HEK293T (cell line): ENCODE measurements at regions not wholly inside any gene's neighbourhood (a gene's known extent, or its start where the extent isn't known, plus 50 kb on each side); places are given as distances from the start of the nearest gene placed in this dataset.

ENCODE experiments used
- ARNT ChIP-seq: fragments of 450-650 bp; IDR thresholded peaks from 2 replicates; pipeline ENCODE4 v1.6.1; 2017; ENCODE audit warnings: mild to moderate bottlenecking
- BHLHE40 ChIP-seq: fragments of 450-650 bp; IDR thresholded peaks from 2 replicates; pipeline ENCODE4 v1.6.1; 2016; ENCODE audit warnings: mild to moderate bottlenecking, moderate library complexity, borderline replicate concordance
- CTBP1 ChIP-seq: fragments of 450-650 bp; IDR thresholded peaks from 2 replicates; pipeline ENCODE4 v1.6.1; 2016; ENCODE audit warnings: borderline replicate concordance
- FOXA1 ChIP-seq: fragments of 450-650 bp; IDR thresholded peaks from 2 replicates; pipeline ENCODE4 v1.6.1; 2016; ENCODE audit warnings: mild to moderate bottlenecking
- FOXK2 ChIP-seq: fragments of 450-650 bp; IDR thresholded peaks from 2 replicates; pipeline ENCODE4 v1.6.1; 2016; ENCODE audit warnings: mild to moderate bottlenecking
- FOXM1 ChIP-seq: fragments of 450-650 bp; IDR thresholded peaks from 2 replicates; pipeline ENCODE4 v1.6.1; 2017; ENCODE audit warnings: mild to moderate bottlenecking, borderline replicate concordance
- L3MBTL2 ChIP-seq: fragments of 450-650 bp; conservative IDR thresholded peaks from 2 replicates; pipeline ENCODE4 v1.6.1; 2016; ENCODE audit warnings: mild to moderate bottlenecking
- LEF1 ChIP-seq: fragments of 450-650 bp; IDR thresholded peaks from 2 replicates; pipeline ENCODE4 v1.6.1; 2017; ENCODE audit warnings: mild to moderate bottlenecking, borderline replicate concordance
- NFRKB ChIP-seq: fragments of 450-650 bp; IDR thresholded peaks from 2 replicates; pipeline ENCODE4 v1.6.1; 2016; ENCODE audit warnings: mild to moderate bottlenecking, moderate library complexity
- PKNOX1 ChIP-seq: fragments of 450-650 bp; IDR thresholded peaks from 2 replicates; pipeline ENCODE4 v1.6.1; 2016
- SP1 ChIP-seq: fragments of 450-650 bp; IDR thresholded peaks from 2 replicates; pipeline ENCODE4 v1.6.1; 2017
- SUZ12 ChIP-seq: fragments of 450-650 bp; IDR thresholded peaks from 2 replicates; pipeline ENCODE4 v1.6.1; 2016; ENCODE audit warnings: mild to moderate bottlenecking
- TARDBP ChIP-seq: fragments of 450-650 bp; IDR thresholded peaks from 2 replicates; pipeline ENCODE4 v1.6.1; 2016

GRCh38 chr4:36411338-36411737, 129.9 kb downstream of the DTHD1 start:
- no peak for TF ChIP-seq CTBP1
- TF ChIP-seq BHLHE40, result no peak
- TF ChIP-seq FOXK2, result no peak
- TF ChIP-seq FOXM1, result no peak
- no peak for TF ChIP-seq PKNOX1
- TF ChIP-seq TARDBP, result no peak
- TF ChIP-seq SUZ12, result no peak
- no peak for TF ChIP-seq LEF1
- no peak for TF ChIP-seq NFRKB
- no peak for TF ChIP-seq FOXA1
- no peak for TF ChIP-seq SP1
- no peak for TF ChIP-seq L3MBTL2
- no peak for TF ChIP-seq ARNT
